HG03565 (cell line): ENCODE measurements at regions not wholly inside any gene's neighbourhood (a gene's known extent, or its start where the extent isn't known, plus 50 kb on each side); places are given as distances from the start of the nearest gene placed in this dataset.

ENCODE experiments used
- ATAC-seq: cut with Tn5 transposase; IDR thresholded peaks from one replicate; pipeline ENCODE4 v1.9.1; 2021; ENCODE audit warnings: mild to moderate bottlenecking, moderate library complexity; ENCODE audit not compliant: unreplicated experiment

- no peak for ATAC-seq
Observed at GRCh38 chr7:25850735-25851134, 301.3 kb upstream of the NFE2L3 start.

GRCh38 chr7:25851332-25852210 lies 300.4 kb upstream of the NFE2L3 start:
- ATAC-seq: no peak

GRCh38 chr7:25852211-25852938 lies 299.6 kb upstream of the NFE2L3 start:
- no peak for ATAC-seq

- no peak for ATAC-seq
Observed at GRCh38 chr7:25852939-25853271, 299.1 kb upstream of the NFE2L3 start.

GRCh38 chr7:25853314-25853713 lies 298.7 kb upstream of the NFE2L3 start:
- no peak for ATAC-seq

- ATAC-seq: no peak
Observed at GRCh38 chr7:25854059-25854458, 297.9 kb upstream of the NFE2L3 start.

- ATAC-seq: peak; percentile 42
Observed at GRCh38 chr7:25854608-25855497, 297.1 kb upstream of the NFE2L3 start.

- no peak for ATAC-seq
Observed at GRCh38 chr7:25855854-25856782, 295.9 kb upstream of the NFE2L3 start.

- ATAC-seq: no peak
Observed at GRCh38 chr7:25857376-25858067, 294.5 kb upstream of the NFE2L3 start.

GRCh38 chr7:25858200-25858524 lies 293.8 kb upstream of the NFE2L3 start:
- no peak for ATAC-seq

- no peak for ATAC-seq
Observed at GRCh38 chr7:25858525-25859411, 293.2 kb upstream of the NFE2L3 start.

GRCh38 chr7:25859412-25860274 lies 292.4 kb upstream of the NFE2L3 start:
- ATAC-seq: no peak

- ATAC-seq: no peak
Observed at GRCh38 chr7:25860275-25861163, 291.5 kb upstream of the NFE2L3 start.

- ATAC-seq: no peak
Observed at GRCh38 chr7:25861164-25861496, 290.9 kb upstream of the NFE2L3 start.

GRCh38 chr7:25861601-25862260 lies 290.3 kb upstream of the NFE2L3 start:
- no peak for ATAC-seq

- ATAC-seq: peak; percentile 84
Observed at GRCh38 chr7:25862261-25863004, 289.6 kb upstream of the NFE2L3 start.
